Stimulated activated CD8-positive, alpha-beta memory T cell treated with anti-CD3 and anti-CD28 coated beads, Interleukin-4, amount 100 ng/mL, for 4 hours (primary cell): ENCODE measurements at regions not wholly inside any gene's neighbourhood (a gene's known extent, or its start where the extent isn't known, plus 50 kb on each side); places are given as distances from the start of the nearest gene placed in this dataset.

Experiments
- DNase-seq, 2 donors: peaks; one replicate each; pipeline ENCODE4 v3.0.0-alpha.2; 2020; ENCODE audit warnings: low read depth in 2 of 2, low spot score in 1 of 2

- no peak for DNase-seq
These were observed 272.5 kb downstream of the GADD45G start for GRCh38 chr9:89877051-89878002.

GRCh38 chr9:89878003-89878411, 273.2 kb downstream of the GADD45G start:
- DNase-seq, result no peak

- DNase-seq, result no peak
These were observed 273.9 kb downstream of the GADD45G start for GRCh38 chr9:89878687-89879086.

GRCh38 chr9:89879276-89879675, 274.5 kb downstream of the GADD45G start:
- no peak for DNase-seq

GRCh38 chr9:89879701-89880100, 274.9 kb downstream of the GADD45G start:
- DNase-seq, result no peak

- DNase-seq, result no peak
These were observed 275.3 kb downstream of the GADD45G start for GRCh38 chr9:89880161-89880560.

- no peak for DNase-seq
These were observed 275.9 kb downstream of the GADD45G start for GRCh38 chr9:89880721-89881120.

GRCh38 chr9:89881431-89881830, 276.6 kb downstream of the GADD45G start:
- no peak for DNase-seq

GRCh38 chr9:89882930-89883361, 278.1 kb downstream of the GADD45G start:
- no peak for DNase-seq

- DNase-seq, result no peak
These were observed 278.9 kb downstream of the GADD45G start for GRCh38 chr9:89883401-89884341.

- no peak for DNase-seq
These were observed 279.7 kb downstream of the GADD45G start for GRCh38 chr9:89884356-89885083.

- no peak for DNase-seq
These were observed 280.3 kb downstream of the GADD45G start for GRCh38 chr9:89885156-89885555.

- no peak for DNase-seq
These were observed 281.5 kb downstream of the GADD45G start for GRCh38 chr9:89886281-89886700.

- DNase-seq, result no peak
These were observed 282.5 kb downstream of the GADD45G start for GRCh38 chr9:89887286-89887685.

GRCh38 chr9:89888233-89888632, 283.4 kb downstream of the GADD45G start:
- DNase-seq, result no peak

GRCh38 chr9:89888677-89889076, 283.9 kb downstream of the GADD45G start:
- DNase-seq, result no peak

GRCh38 chr9:89889865-89890264, 285.1 kb downstream of the GADD45G start:
- DNase-seq, result no peak

GRCh38 chr9:89890326-89890980, 285.6 kb downstream of the GADD45G start:
- DNase-seq, result no peak

GRCh38 chr9:89891221-89891590, 286.4 kb downstream of the GADD45G start:
- DNase-seq, result no peak

- no peak for DNase-seq
These were observed 286.9 kb downstream of the GADD45G start for GRCh38 chr9:89891591-89892304.
